Keratinocyte (primary cell): ENCODE measurements at regions not wholly inside any gene's neighbourhood (a gene's known extent, or its start where the extent isn't known, plus 50 kb on each side); places are given as distances from the start of the nearest gene placed in this dataset.

Experiments used
- DNase-seq: peaks from one replicate; pipeline ENCODE4 v3.0.0-alpha.2; 2011; ENCODE audit warnings: low read depth, missing footprints, low spot score
- FAIRE-seq: peaks from 2 replicates; lab custom pipeline; 2011; peaks lifted over from hg19 to GRCh38; lab: Jason Lieb, UNC
- H2AFZ ChIP-seq: 2 replicates; pipeline ENCODE4 v1.6.0; 2012; ENCODE audit warnings: low read length, control low read depth, inconsistent platforms; ENCODE audit not compliant: control insufficient read depth
- H3K27ac ChIP-seq: 2 replicates; pipeline ENCODE4 v1.5.1; 2011; ENCODE audit warnings: low read length; ENCODE audit not compliant: control insufficient read depth, insufficient read depth
- H3K27me3 ChIP-seq: 3 replicates; pipeline ENCODE4 v1.6.0; 2011; ENCODE audit warnings: low read length; ENCODE audit not compliant: control insufficient read depth, insufficient read depth; ENCODE audit errors: extremely low read depth
- H3K36me3 ChIP-seq, 2 experiments: 2 replicates in 1 of 2; 3 replicates in 1 of 2; pipeline ENCODE4 v1.5.1; 2011; ENCODE audit warnings: low read length in 2 of 2, mild to moderate bottlenecking in 1 of 2; ENCODE audit not compliant: control insufficient read depth in 2 of 2, insufficient read depth in 2 of 2; ENCODE audit errors: extremely low read depth in 1 of 2
- H3K4me1 ChIP-seq: 3 replicates; pipeline ENCODE4 v1.5.1; 2011; ENCODE audit warnings: low read length; ENCODE audit not compliant: control insufficient read depth, insufficient read depth; ENCODE audit errors: extremely low read depth
- H3K4me2 ChIP-seq: 3 replicates; pipeline ENCODE4 v1.6.0; 2011; ENCODE audit warnings: low read depth, low read length; ENCODE audit not compliant: control insufficient read depth, insufficient read depth; ENCODE audit errors: extremely low read depth
- H3K4me3 ChIP-seq, 3 experiments: fragments of 200-600 bp in 1 of 3; sonication (generic) in 1 of 3; 2 replicates in 2 of 3; 3 replicates in 1 of 3; pipeline ENCODE4 v1.5.1; 2011 to 2016; ENCODE audit warnings: low read length in 3 of 3, mild to moderate bottlenecking in 3 of 3, control low read depth in 2 of 3, inconsistent platforms in 1 of 3, low read depth in 1 of 3, mixed read lengths in 1 of 3, mixed run types in 1 of 3, moderate library complexity in 1 of 3; ENCODE audit not compliant: control insufficient read depth in 2 of 3, insufficient read depth in 2 of 3; ENCODE audit errors: extremely low read depth in 1 of 3
- H3K79me2 ChIP-seq: 2 replicates; pipeline ENCODE4 v1.6.0; 2012; ENCODE audit warnings: low read length; ENCODE audit not compliant: control insufficient read depth, insufficient read depth
- H3K9ac ChIP-seq: 3 replicates; pipeline ENCODE4 v1.6.0; 2011; ENCODE audit warnings: low read length; ENCODE audit not compliant: control insufficient read depth, insufficient read depth; ENCODE audit errors: extremely low read depth
- H3K9me1 ChIP-seq: 3 replicates; pipeline ENCODE4 v1.6.0; 2011; ENCODE audit warnings: low read length; ENCODE audit not compliant: control insufficient read depth, insufficient read depth; ENCODE audit errors: extremely low read depth
- H3K9me3 ChIP-seq: 2 replicates; pipeline ENCODE4 v1.5.1; 2012; ENCODE audit warnings: low read depth, low read length; ENCODE audit not compliant: control insufficient read depth
- H4K20me1 ChIP-seq: 3 replicates; pipeline ENCODE4 v1.6.0; 2011; ENCODE audit warnings: low read length; ENCODE audit not compliant: control insufficient read depth, insufficient read depth; ENCODE audit errors: extremely low read depth
- EZH2 ChIP-seq: IDR thresholded peaks from one replicate; pipeline ENCODE4 v1.6.1; 2012; ENCODE audit warnings: inconsistent platforms, mild to moderate bottlenecking, low read length, moderate library complexity
- dilution Hi-C: fragments of 300-500 bp; cut with MboI; formaldehyde crosslinking; loops from one replicate; pipeline ENCODE4 v1.7.0; 2020; ENCODE audit warnings: low sequenced_read_pairs; ENCODE audit not compliant: extremely low pct_ligation_motif_present
- TF ChIP-seq, protein P1 (sequence below), 3 experiments: IDR thresholded peaks in 1 of 3; conservative IDR thresholded peaks in 1 of 3; optimal IDR thresholded peaks in 1 of 3; 2 replicates in 2 of 3; 3 replicates in 1 of 3; pipeline versions ENCODE3 to v1.5.1; 2011; ENCODE audit warnings: low read length in 3 of 3, mild to moderate bottlenecking in 3 of 3, moderate library complexity in 2 of 3, control low read depth in 1 of 3, inconsistent platforms in 1 of 3; ENCODE audit not compliant: insufficient read depth in 2 of 3; ENCODE audit errors: extremely low read depth in 1 of 3

DNA sequence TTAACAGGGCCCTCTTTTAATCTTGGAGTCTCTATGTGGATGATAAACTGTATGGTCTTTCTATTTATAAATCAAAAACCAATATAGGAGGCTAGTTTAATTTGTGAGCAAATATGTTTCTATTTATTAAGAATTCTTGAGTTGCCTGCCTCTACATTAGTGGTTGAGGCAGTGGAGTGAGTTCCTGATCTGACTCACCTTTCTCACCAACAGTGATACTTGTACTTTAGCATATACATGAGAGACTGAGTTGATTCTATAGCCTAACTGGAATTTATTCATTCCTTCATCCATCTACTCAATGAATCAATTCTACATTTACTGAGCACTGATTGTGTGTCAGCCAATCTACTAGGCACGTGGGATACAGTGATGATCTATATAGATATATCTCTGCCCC, 126.9 kb downstream of the TRMT11 start:
- H3K27ac ChIP-seq, result no peak overlapping the region
- no peaks in the 10 kb centered on the region for H3K4me1 ChIP-seq
- no peaks in the 10 kb centered on the region for H3K79me2 ChIP-seq
- no peak for TF ChIP-seq EZH2
- TF ChIP-seq, protein P1, sequence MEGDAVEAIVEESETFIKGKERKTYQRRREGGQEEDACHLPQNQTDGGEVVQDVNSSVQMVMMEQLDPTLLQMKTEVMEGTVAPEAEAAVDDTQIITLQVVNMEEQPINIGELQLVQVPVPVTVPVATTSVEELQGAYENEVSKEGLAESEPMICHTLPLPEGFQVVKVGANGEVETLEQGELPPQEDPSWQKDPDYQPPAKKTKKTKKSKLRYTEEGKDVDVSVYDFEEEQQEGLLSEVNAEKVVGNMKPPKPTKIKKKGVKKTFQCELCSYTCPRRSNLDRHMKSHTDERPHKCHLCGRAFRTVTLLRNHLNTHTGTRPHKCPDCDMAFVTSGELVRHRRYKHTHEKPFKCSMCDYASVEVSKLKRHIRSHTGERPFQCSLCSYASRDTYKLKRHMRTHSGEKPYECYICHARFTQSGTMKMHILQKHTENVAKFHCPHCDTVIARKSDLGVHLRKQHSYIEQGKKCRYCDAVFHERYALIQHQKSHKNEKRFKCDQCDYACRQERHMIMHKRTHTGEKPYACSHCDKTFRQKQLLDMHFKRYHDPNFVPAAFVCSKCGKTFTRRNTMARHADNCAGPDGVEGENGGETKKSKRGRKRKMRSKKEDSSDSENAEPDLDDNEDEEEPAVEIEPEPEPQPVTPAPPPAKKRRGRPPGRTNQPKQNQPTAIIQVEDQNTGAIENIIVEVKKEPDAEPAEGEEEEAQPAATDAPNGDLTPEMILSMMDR (optimal IDR thresholded peaks at IDR 0.05 in 1 of 3, IDR thresholded peaks at IDR 0.05 in 1 of 3, conservative IDR thresholded peaks at IDR 0.05 in 1 of 3; ENCODE audit: extremely low read depth in 1 of 3, insufficient read depth in 2 of 3, low read length in 3 of 3), result no peak
- dilution Hi-C loops, result no loop called here
- no peak overlapping the region for H2AFZ ChIP-seq
- FAIRE-seq (no peak), DNase-seq (no peak)
- no peak overlapping the region for H3K9ac ChIP-seq
- H3K36me3 ChIP-seq, result no peaks in the 10 kb centered on the region
- no peaks in the 10 kb centered on the region for H3K9me1 ChIP-seq
- no peaks in the 10 kb centered on the region for H4K20me1 ChIP-seq
- H3K9me3 ChIP-seq, result no peaks in the 10 kb centered on the region
- no peak overlapping the region for H3K4me3 ChIP-seq
- H3K4me2 ChIP-seq, result no peak overlapping the region
- H3K27me3 ChIP-seq, result no peaks in the 10 kb centered on the region

DNA sequence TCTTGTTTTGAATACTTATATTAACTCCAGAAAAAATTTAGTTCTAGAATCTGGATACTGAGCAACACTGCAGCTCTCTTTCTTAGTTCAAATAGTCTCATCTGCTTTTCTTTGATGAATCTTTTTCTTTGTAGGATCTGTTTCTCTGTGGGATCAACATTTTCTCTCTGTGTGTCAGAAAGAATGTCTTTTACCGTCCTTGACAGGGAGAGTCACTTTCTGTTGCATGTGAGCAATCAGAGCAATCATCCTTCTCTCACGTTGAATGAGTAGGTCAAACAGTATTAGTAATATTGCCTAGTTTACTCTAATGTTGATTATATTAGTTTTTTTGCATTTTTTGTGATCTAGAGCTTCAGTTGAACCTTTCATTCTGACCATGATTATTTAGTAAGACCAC, 130.9 kb downstream of the TRMT11 start:
- H3K9me1 ChIP-seq, result no peaks in the 10 kb centered on the region
- no peaks in the 10 kb centered on the region for H3K36me3 ChIP-seq
- H4K20me1 ChIP-seq, result no peaks in the 10 kb centered on the region
- dilution Hi-C loops, result no loop called here
- no peaks in the 10 kb centered on the region for H3K79me2 ChIP-seq
- no peak overlapping the region for H2AFZ ChIP-seq
- H3K9me3 ChIP-seq, result no peaks in the 10 kb centered on the region
- DNase-seq, result no peak
- H3K4me1 ChIP-seq, result no peaks in the 10 kb centered on the region
- no peak for TF ChIP-seq EZH2
- TF ChIP-seq, protein P1 (optimal IDR thresholded peaks at IDR 0.05 in 1 of 3, IDR thresholded peaks at IDR 0.05 in 1 of 3, conservative IDR thresholded peaks at IDR 0.05 in 1 of 3; ENCODE audit: extremely low read depth in 1 of 3, insufficient read depth in 2 of 3, low read length in 3 of 3), result no peak
- no peak overlapping the region for H3K27ac ChIP-seq
- H3K27me3 ChIP-seq, result no peaks in the 10 kb centered on the region
- no peak overlapping the region for H3K4me3 ChIP-seq
- no peak overlapping the region for H3K4me2 ChIP-seq
- H3K9ac ChIP-seq, result no peak overlapping the region
- FAIRE-seq, result no peak
